ENCODE measurements at regions not wholly inside any gene's neighbourhood (a gene's known extent, or its start where the extent isn't known, plus 50 kb on each side); places are given as distances from the start of the nearest gene placed in this dataset.
A peak's percentile ranks its signal among the peaks of the same experiment; 100 is the strongest.

DNA sequence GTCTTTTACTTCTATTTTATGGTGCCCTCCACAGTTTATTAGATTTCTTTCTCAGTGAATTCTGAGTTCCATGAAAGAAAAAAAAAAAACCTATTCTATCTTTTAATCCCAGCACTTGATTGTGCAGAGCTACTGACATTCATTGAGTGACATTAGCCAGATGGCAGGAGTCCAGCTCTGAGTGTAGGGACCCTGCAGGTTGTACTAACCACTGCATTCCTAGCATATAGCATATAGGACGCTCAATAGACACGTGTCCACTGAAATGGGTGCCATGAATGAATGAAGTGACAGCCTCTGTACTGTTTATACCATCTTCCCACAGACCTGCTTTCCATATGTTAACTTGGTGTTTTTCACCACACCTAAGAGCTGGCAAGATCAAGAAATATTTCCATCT lies 206.3 kb downstream of the RAP2A start:
- TF ChIP-seq, protein P1, sequence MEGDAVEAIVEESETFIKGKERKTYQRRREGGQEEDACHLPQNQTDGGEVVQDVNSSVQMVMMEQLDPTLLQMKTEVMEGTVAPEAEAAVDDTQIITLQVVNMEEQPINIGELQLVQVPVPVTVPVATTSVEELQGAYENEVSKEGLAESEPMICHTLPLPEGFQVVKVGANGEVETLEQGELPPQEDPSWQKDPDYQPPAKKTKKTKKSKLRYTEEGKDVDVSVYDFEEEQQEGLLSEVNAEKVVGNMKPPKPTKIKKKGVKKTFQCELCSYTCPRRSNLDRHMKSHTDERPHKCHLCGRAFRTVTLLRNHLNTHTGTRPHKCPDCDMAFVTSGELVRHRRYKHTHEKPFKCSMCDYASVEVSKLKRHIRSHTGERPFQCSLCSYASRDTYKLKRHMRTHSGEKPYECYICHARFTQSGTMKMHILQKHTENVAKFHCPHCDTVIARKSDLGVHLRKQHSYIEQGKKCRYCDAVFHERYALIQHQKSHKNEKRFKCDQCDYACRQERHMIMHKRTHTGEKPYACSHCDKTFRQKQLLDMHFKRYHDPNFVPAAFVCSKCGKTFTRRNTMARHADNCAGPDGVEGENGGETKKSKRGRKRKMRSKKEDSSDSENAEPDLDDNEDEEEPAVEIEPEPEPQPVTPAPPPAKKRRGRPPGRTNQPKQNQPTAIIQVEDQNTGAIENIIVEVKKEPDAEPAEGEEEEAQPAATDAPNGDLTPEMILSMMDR (IDR thresholded peaks at IDR 0.05; ENCODE audit: insufficient read depth, missing control alignments) = no peak
- DNase-seq (ENCODE audit: insufficient read length, low spot score) = no peak
- FAIRE-seq = no peak

DNA sequence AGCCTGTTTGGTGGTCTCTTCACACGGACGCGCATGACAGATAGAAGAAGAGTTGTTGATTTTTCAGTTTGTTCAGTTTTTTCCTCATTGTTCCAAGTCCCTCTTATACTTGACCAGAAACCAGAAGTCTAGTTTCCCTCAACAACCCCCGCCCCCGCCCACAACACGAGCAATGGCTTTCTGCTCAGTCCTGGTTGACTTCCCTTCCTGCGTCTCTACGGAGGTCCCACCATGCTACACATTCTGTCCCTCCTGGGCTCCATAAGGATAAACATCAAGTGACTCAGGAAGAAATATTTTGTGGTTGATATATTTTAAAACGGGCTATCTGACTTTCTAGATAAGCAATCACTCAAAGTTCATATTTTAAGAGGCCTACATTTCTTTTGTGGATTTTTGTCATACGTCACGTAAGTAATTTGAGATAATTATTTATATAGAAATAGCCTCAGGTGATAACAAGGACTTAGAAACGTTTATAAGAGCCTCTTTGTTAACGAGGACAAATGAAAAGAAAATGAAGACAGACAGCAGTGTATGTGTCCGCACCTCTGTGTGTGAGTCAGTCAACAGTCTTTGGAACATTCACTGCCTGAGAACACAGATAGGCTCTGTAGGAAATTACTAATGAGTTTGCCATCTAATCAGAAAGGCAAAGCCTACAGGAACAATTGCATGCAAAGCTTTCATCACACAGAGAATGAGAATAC lies 214.4 kb downstream of the RAP2A start:
- TF ChIP-seq, protein P1 (IDR thresholded peaks at IDR 0.05; ENCODE audit: insufficient read depth, missing control alignments) = no peak
- FAIRE-seq (no peak), DNase-seq (ENCODE audit: insufficient read length, low spot score) (no peak)

GRCh38 chr13:97648881-97649224 lies 214.9 kb downstream of the RAP2A start:
- DNase-seq (ENCODE audit: insufficient read length, low spot score) (no peak), FAIRE-seq (no peak)
- TF ChIP-seq, protein P1 (IDR thresholded peaks at IDR 0.05; ENCODE audit: insufficient read depth, missing control alignments) = no peak

DNA sequence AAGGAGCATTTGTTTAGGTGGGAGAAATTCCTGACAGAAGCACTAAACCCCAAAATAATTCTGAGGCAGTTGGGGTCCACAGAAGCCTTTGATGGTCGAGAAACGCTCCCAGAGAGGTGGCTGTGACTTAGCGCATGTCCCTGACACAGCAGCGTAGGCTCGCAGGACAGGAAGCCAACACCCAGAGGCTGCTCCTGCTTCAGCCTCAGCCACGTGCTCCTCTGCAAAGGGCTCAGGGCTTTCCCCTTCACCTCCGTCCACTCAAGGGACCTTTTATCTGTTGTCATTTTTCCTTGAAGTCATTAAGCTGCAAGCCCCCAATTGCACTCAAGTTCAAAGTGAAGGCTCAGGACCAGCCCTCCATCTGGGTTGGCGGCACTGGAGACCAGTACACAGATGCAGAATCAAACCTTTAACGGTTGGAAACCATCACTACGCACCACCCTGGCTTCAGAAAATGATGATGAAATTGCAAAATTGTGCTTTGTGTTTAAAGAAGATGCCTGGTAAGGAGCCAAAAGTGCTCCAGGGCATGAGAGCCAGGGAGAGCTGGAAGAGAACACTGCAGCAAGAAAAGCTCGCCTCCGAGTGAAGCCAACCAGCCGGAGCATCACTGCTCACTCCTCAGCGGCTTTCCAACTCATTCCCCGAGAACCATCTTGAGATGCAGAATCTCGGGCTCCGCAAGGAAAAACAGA lies 219.6 kb downstream of the RAP2A start:
- TF ChIP-seq, protein P1 (IDR thresholded peaks at IDR 0.05; ENCODE audit: insufficient read depth, missing control alignments) = no peak
- FAIRE-seq (no peak), DNase-seq (ENCODE audit: insufficient read length, low spot score) (no peak)

GRCh38 chr13:97654236-97654635 lies 220.3 kb downstream of the RAP2A start:
- no peak for FAIRE-seq
- no peak for DNase-seq (ENCODE audit: insufficient read length, low spot score)

GRCh38 chr13:97658556-97658955 lies 224.6 kb downstream of the RAP2A start:
- FAIRE-seq (no peak), DNase-seq (ENCODE audit: insufficient read length, low spot score) (no peak)
- TF ChIP-seq, protein P1 (IDR thresholded peaks at IDR 0.05; ENCODE audit: insufficient read depth, missing control alignments) = no peak

More at GRCh38 chr13:97654236-97654635, 220.3 kb downstream of the RAP2A start:
- TF ChIP-seq, protein P1 (IDR thresholded peaks at IDR 0.05; ENCODE audit: insufficient read depth, missing control alignments) = no peak

DNA sequence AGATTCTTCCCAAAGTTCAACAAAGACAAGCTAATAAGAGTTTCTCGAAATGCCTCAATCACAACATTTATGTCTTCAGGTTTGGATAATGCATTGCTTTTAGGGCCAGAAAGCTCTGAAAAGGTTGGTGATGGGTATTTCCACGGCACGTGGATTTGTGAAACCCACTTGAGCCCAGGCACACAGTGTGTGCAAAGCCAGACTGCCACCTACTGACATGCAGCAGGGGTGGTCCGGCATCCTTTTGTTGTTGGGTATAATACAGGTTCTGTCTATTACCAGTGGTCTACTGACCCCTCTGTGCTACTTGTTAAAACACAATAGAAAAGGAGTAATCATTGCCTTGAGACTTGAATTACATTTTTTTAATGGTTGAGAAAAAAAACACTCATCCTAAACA lies 225.6 kb downstream of the RAP2A start:
- FAIRE-seq (no peak), DNase-seq (ENCODE audit: insufficient read length, low spot score) (no peak)
- TF ChIP-seq, protein P1 (IDR thresholded peaks at IDR 0.05; ENCODE audit: insufficient read depth, missing control alignments) = peak; percentile 77

All from D721Med (cell line).